ENCODE measurements at regions not wholly inside any gene's neighbourhood (a gene's known extent, or its start where the extent isn't known, plus 50 kb on each side); places are given as distances from the start of the nearest gene placed in this dataset.

- no peaks in the 10 kb centered on the region for H3K79me2 ChIP-seq (ENCODE audit: control insufficient read depth, insufficient read depth, low read length)
- no peak overlapping the region for H3K27ac ChIP-seq (ENCODE audit: insufficient read depth, low read depth, low read length)
- FAIRE-seq (no peak), DNase-seq (ENCODE audit: low read depth, low spot score) (peak; percentile 7)
- no peak overlapping the region for H3K4me2 ChIP-seq (ENCODE audit: insufficient read depth, low read length)
- no peaks in the 10 kb centered on the region for H4K20me1 ChIP-seq (replicated peaks; ENCODE audit: control insufficient read depth, extremely low read depth, insufficient read depth, low read length)
- H3K36me3 ChIP-seq (ENCODE audit: control insufficient read depth in 2 of 2, extremely low read depth in 1 of 2, insufficient read depth in 2 of 2, low read length in 2 of 2): no peaks in the 10 kb centered on the region
- no peak overlapping the region for H2AFZ ChIP-seq (ENCODE audit: low read depth, low read length)
- no peaks in the 10 kb centered on the region for H3K27me3 ChIP-seq (ENCODE audit: control insufficient read depth in 2 of 2, insufficient read depth in 2 of 2, low read length in 2 of 2)
- H3K4me3 ChIP-seq (replicated peaks in 1 of 3; ENCODE audit: insufficient read depth in 1 of 3, low read depth in 1 of 3, low read length in 3 of 3): no peak overlapping the region
- H3K9ac ChIP-seq (replicated peaks; ENCODE audit: extremely low read depth, insufficient read depth, low read length): no peak overlapping the region
- no peaks in the 10 kb centered on the region for H3K9me3 ChIP-seq (replicated peaks; ENCODE audit: control insufficient read depth, insufficient read depth, low read length)
- dilution Hi-C loops (cut with MboI; ENCODE audit: extremely low pct_ligation_motif_present, low sequenced_read_pairs): no loop called here
- BruUV-seq (replicated peaks): no TSS peak
- ChIA-PET CTCF (no interaction called here), POLR2A (no interaction called here)
- H3K9me1 ChIP-seq (replicated peaks; ENCODE audit: control insufficient read depth, extremely low read depth, insufficient read depth, low read length): no peaks in the 10 kb centered on the region
- TF ChIP-seq EZH2 (IDR thresholded peaks at IDR 0.05; ENCODE audit: borderline replicate concordance, low read depth, low read length, severe bottlenecking) (no peak), CTCF (IDR thresholded peaks at IDR 0.05; ENCODE audit: extremely low read depth in 1 of 2, insufficient read depth in 1 of 2, low read depth in 1 of 2, low read length in 2 of 2) (no peak), POLR2A (IDR thresholded peaks at IDR 0.05; ENCODE audit: low read depth, low read length) (no peak)
- intact Hi-C loops (cut with micrococcal nuclease): no loop called here
- peaks cover 10% of the 10 kb centered on the region for H3K4me1 ChIP-seq (ENCODE audit: control insufficient read depth, extremely low read depth, insufficient read depth, low read length)
Measured at GRCh38 chr3:174769171-174769570, 90.0 kb upstream of the NAALADL2 start.

DNA sequence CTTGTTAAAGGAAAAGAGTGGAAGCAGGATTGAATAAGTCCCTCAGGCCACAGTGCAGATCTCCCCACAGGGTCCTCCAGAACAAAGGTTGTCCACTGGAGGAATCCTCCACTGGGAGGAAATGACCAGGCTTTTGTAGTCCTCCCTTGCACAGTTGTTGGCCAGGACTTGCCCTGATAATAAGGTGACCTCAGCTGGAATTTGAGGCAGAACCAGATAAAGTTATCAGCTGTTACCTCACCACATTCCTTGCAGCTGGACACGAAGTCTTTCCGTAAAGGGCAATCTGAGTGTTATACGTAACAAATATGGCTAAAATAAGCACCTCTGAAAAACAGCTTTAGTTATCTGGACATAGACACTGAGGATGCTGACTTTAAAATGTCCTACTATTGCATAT, 83.5 kb upstream of the NAALADL2 start:
- Histone ChIP-seq H3K79me2 (ENCODE audit: control insufficient read depth, insufficient read depth, low read length) (no peaks in the 10 kb centered on the region), H3K27ac (ENCODE audit: insufficient read depth, low read depth, low read length) (no peak overlapping the region), H3K9me1 (replicated peaks; ENCODE audit: control insufficient read depth, extremely low read depth, insufficient read depth, low read length) (no peaks in the 10 kb centered on the region), H3K4me3 (replicated peaks in 1 of 3; ENCODE audit: insufficient read depth in 1 of 3, low read depth in 1 of 3, low read length in 3 of 3) (no peak overlapping the region), H4K20me1 (replicated peaks; ENCODE audit: control insufficient read depth, extremely low read depth, insufficient read depth, low read length) (no peaks in the 10 kb centered on the region), H3K36me3 (ENCODE audit: control insufficient read depth in 2 of 2, extremely low read depth in 1 of 2, insufficient read depth in 2 of 2, low read length in 2 of 2) (no peaks in the 10 kb centered on the region), H3K4me1 (ENCODE audit: control insufficient read depth, extremely low read depth, insufficient read depth, low read length) (no peaks in the 10 kb centered on the region), H2AFZ (ENCODE audit: low read depth, low read length) (no peak overlapping the region), H3K9ac (replicated peaks; ENCODE audit: extremely low read depth, insufficient read depth, low read length) (no peak overlapping the region), H3K27me3 (ENCODE audit: control insufficient read depth in 2 of 2, insufficient read depth in 2 of 2, low read length in 2 of 2) (no peaks in the 10 kb centered on the region), H3K9me3 (replicated peaks; ENCODE audit: control insufficient read depth, insufficient read depth, low read length) (no peaks in the 10 kb centered on the region), H3K4me2 (ENCODE audit: insufficient read depth, low read length) (no peak overlapping the region)
- peak; percentile 24 for DNase-seq (ENCODE audit: low read depth, low spot score)
- peak; percentile 33 for TF ChIP-seq GATA2 (IDR thresholded peaks at IDR 0.05; ENCODE audit: insufficient read depth, insufficient read length, low read depth, low read length)
- no peak for TF ChIP-seq MYC (IDR thresholded peaks at IDR 0.05; ENCODE audit: low read depth, low read length)
- no peak for FAIRE-seq
- intact Hi-C loops (cut with micrococcal nuclease) (no loop called here), dilution Hi-C loops (cut with MboI; ENCODE audit: extremely low pct_ligation_motif_present, low sequenced_read_pairs) (no loop called here)
- ChIA-PET CTCF (interaction anchor here (1.1 kb wide), 1 partner anchor 16 kb away, joined by 3 read pairs; no protein-coding TSS in a partner anchor), POLR2A (no interaction called here)
- BruUV-seq (replicated peaks): no TSS peak

Data from endothelial cell of umbilical vein (primary cell).